ENCODE measurements at regions not wholly inside any gene's neighbourhood (a gene's known extent, or its start where the extent isn't known, plus 50 kb on each side); places are given as distances from the start of the nearest gene placed in this dataset.

DNA sequence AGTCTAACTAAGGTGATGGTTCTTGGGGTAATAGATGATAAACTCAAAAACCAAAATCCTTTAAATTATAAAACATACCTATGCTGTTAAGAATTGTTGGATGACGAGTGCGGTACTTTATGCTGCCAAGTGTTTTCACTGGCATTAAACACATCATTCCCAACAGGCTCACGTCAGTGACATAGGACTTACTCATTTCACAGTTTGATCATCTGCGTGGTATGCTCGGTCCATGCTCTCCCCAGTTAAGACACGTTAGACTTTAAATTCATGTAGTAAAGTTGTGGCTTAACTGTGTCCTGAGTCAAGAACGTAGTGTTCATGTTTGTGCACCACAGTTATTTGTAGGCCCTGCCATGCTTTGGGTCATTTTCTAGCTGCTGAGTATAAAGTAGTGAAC lies 125.6 kb upstream of the MYT1L start:
- TF ChIP-seq POLR2A (IDR thresholded peaks at IDR 0.05), result no peak
- TF ChIP-seq CTCF (IDR thresholded peaks at IDR 0.05), result no peak

Measured in lower leg skin (tissue), 3 donors.